Middle frontal gyrus (tissue), 1 donor: ENCODE measurements at regions not wholly inside any gene's neighbourhood (a gene's known extent, or its start where the extent isn't known, plus 50 kb on each side); places are given as distances from the start of the nearest gene placed in this dataset.

Source experiments
- DNase-seq: peaks from one replicate; pipeline ENCODE4 v3.0.0-alpha.2; 2015; ENCODE audit warnings: low spot score; ENCODE audit errors: extremely low spot score

GRCh38 chr12:88251798-88252197, 109.7 kb downstream of the TMTC3 start:
- DNase-seq = no peak

GRCh38 chr12:88253371-88253978, 111.4 kb downstream of the TMTC3 start:
- no peak for DNase-seq

DNA sequence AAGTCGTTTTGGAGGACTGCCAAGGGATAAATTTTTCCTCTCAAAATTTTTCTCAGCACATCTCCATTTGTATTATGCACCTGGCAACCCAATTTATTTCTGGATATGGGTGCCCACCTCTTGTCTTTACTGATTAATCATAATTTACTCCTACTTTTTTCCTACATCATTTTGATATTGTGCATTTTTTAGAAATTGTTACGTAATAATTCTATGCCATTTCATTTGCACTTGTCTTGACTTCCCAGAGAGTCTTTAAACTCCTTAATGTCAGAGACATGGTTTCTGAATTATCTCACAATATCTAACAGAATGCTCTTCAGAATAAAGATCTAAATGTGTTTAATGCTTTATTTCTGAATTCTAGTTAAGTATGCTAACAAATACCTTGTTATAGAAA, 113.1 kb downstream of the TMTC3 start:
- no peak for DNase-seq

GRCh38 chr12:88255847-88256246, 113.7 kb downstream of the TMTC3 start:
- DNase-seq = no peak

- DNase-seq = no peak
These were observed 116.3 kb downstream of the TMTC3 start for GRCh38 chr12:88258396-88258795.

DNA sequence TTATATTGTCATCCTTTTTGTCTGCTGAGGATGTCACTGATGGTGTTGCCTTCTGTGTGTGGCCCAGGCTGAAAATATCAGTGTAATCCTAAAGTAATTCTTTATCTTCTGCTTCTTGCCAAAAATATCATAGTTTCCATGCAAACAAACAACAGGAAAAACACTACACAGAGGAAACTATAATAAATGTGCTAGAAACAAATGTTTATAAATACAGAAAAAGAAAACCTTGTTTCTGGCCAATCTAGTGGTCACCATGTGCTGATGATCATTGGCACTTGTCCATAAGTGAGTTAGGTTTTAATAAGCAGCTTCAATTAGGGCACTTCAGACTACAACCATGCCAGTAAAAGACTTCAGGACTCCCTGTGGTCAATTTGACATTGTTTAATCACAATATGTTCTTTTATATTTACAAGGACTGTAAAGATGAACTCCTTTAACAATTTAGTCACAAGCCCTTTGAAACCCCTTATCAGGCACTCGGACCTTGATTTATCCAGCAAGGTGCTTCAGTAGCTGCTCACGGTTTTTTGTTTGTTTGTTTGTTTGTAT, 124.8 kb downstream of the TMTC3 start:
- no peak for DNase-seq

GRCh38 chr12:88267630-88268029, 125.5 kb downstream of the TMTC3 start:
- no peak for DNase-seq

- no peak for DNase-seq
These were observed 130.3 kb downstream of the TMTC3 start for GRCh38 chr12:88272456-88272855.

- no peak for DNase-seq
These were observed 131.3 kb downstream of the TMTC3 start for GRCh38 chr12:88273450-88273849.

GRCh38 chr12:88273875-88274274, 131.8 kb downstream of the TMTC3 start:
- DNase-seq = no peak

GRCh38 chr12:88291498-88292131, 149.5 kb downstream of the TMTC3 start:
- no peak for DNase-seq

GRCh38 chr12:88298014-88298682, 156.0 kb downstream of the TMTC3 start:
- DNase-seq = no peak

GRCh38 chr12:88298761-88299242, 156.7 kb downstream of the TMTC3 start:
- DNase-seq = no peak

GRCh38 chr12:88299567-88300101, 157.5 kb downstream of the TMTC3 start:
- no peak for DNase-seq

DNA sequence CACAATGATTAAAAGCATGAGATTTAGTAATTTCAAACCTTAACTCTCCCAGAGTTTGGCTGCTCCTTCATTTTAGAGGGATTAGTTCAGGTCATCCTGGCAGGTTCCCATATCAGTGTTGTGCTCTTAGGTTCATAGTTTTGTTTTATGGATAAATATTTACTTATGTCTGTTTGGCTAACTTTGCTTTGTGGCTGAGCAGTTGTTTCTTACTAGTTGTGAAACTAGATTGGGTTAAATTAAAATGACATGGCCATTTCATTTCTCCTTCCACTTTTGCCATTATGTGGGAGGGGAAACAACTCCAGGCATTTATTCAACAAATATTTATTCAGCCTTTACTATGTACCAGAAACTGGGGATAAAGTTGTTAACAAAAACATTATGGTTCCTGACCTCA, 158.8 kb downstream of the TMTC3 start:
- DNase-seq = no peak

DNA sequence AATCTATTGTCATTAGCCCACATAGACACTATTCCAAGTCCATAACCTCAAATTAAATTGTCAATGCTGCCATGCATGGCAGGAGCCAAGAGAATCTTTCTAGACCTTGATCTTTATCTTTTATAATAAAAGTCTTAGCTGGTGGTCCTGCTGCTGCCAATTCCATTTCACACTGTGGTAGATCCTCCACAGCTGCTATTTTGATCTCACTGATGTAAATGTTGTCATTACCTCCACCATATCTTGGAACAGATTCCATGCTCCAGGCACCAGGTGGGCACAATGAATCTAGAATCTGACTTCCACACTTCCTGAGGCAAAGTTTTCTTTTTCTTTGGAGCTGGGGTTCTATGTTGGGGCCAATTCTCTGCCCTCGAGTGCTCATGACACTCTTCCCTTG, 161.2 kb downstream of the TMTC3 start:
- no peak for DNase-seq

- DNase-seq = no peak
These were observed 163.3 kb downstream of the TMTC3 start for GRCh38 chr12:88305254-88305890.

- no peak for DNase-seq
These were observed 164.5 kb downstream of the TMTC3 start for GRCh38 chr12:88306471-88307069.

GRCh38 chr12:88307961-88308360, 165.9 kb downstream of the TMTC3 start:
- DNase-seq = no peak

GRCh38 chr12:88308825-88309224, 166.7 kb downstream of the TMTC3 start:
- DNase-seq = no peak

- DNase-seq = no peak
These were observed 167.4 kb downstream of the TMTC3 start for GRCh38 chr12:88309546-88309945.
